ENCODE measurements at regions not wholly inside any gene's neighbourhood (a gene's known extent, or its start where the extent isn't known, plus 50 kb on each side); places are given as distances from the start of the nearest gene placed in this dataset.

GRCh38 chr6:150713487-150713886 lies 113.8 kb downstream of the PLEKHG1 start:
- TF ChIP-seq CTCF (IDR thresholded peaks at IDR 0.05): no peak
- TF ChIP-seq POLR2A (IDR thresholded peaks at IDR 0.05): no peak
